SH-SY5Y (cell line): ENCODE measurements at regions not wholly inside any gene's neighbourhood (a gene's known extent, or its start where the extent isn't known, plus 50 kb on each side); places are given as distances from the start of the nearest gene placed in this dataset.

Experiments used
- GATA2 ChIP-seq: IDR thresholded peaks from 2 replicates; pipeline ENCODE4 v1.6.1; 2011; ENCODE audit warnings: mild to moderate bottlenecking, low read depth, low read length
- GATA3 ChIP-seq: IDR thresholded peaks from 2 replicates; pipeline ENCODE4 v1.6.1; 2011; ENCODE audit warnings: low read depth, mild to moderate bottlenecking, low read length, moderate library complexity

- TF ChIP-seq GATA2 (no peak), GATA3 (no peak)
Measured at GRCh38 chr14:103283916-103284315, 50.1 kb upstream of the EIF5 start.
